ENCODE measurements at regions not wholly inside any gene's neighbourhood (a gene's known extent, or its start where the extent isn't known, plus 50 kb on each side); places are given as distances from the start of the nearest gene placed in this dataset.

- no peak for DNase-seq
- Histone ChIP-seq H3K4me1 (no peaks in the 10 kb centered on the region), H3K36me3 (no peaks in the 10 kb centered on the region), H3K27me3 (replicated peaks in 1 of 7) (peaks cover 0 to 4% (median 0%) of the 10 kb centered on the region in 7 donors), H3K27ac (peak overlapping the region in 2 of 8 donors; percentile 7 to 28), H3K9me3 (no peaks in the 10 kb centered on the region), H3K4me3 (no peak overlapping the region)
- no peak for TF ChIP-seq CTCF (IDR thresholded peaks at IDR 0.05 in 8 of 11, conservative IDR thresholded peaks at IDR 0.05 in 3 of 11)
- no peak for TF ChIP-seq POLR2AphosphoS5 (IDR thresholded peaks at IDR 0.05)
- no peak for TF ChIP-seq POLR2A (IDR thresholded peaks at IDR 0.05)
- intact Hi-C loops (cut with DNase I; ENCODE audit: low total_unique reads): no loop called here
Measured at GRCh38 chr6:133629970-133630369, 258.9 kb upstream of the TCF21 start.

GRCh38 chr6:133630651-133631050, 258.3 kb upstream of the TCF21 start:
- Histone ChIP-seq H3K4me3 (no peak overlapping the region), H3K27me3 (replicated peaks in 1 of 7) (peaks cover 0 to 4% (median 0%) of the 10 kb centered on the region in 7 donors), H3K4me1 (no peaks in the 10 kb centered on the region), H3K9me3 (no peaks in the 10 kb centered on the region), H3K27ac (peak overlapping the region in 3 of 8 donors; percentile 5 to 28 (median 7)), H3K36me3 (no peaks in the 10 kb centered on the region)
- no peak for TF ChIP-seq POLR2A (IDR thresholded peaks at IDR 0.05)
- TF ChIP-seq CTCF (IDR thresholded peaks at IDR 0.05 in 8 of 11, conservative IDR thresholded peaks at IDR 0.05 in 3 of 11): no peak
- no peak for TF ChIP-seq POLR2AphosphoS5 (IDR thresholded peaks at IDR 0.05)
- DNase-seq: no peak
- 46 to 63% (median 57%) methylated on average over 2 of the region's 2 CpGs for WGBS, 5 donors
- intact Hi-C loops (cut with DNase I; ENCODE audit: low total_unique reads): no loop called here

GRCh38 chr6:133631421-133631820, 257.5 kb upstream of the TCF21 start:
- peak overlapping the region in 1 of 8 donors; percentile 5 for H3K27ac ChIP-seq
- intact Hi-C loops (cut with DNase I; ENCODE audit: low total_unique reads): no loop called here
- H3K9me3 ChIP-seq: no peaks in the 10 kb centered on the region
- TF ChIP-seq POLR2AphosphoS5 (IDR thresholded peaks at IDR 0.05) (no peak), CTCF (IDR thresholded peaks at IDR 0.05 in 8 of 11, conservative IDR thresholded peaks at IDR 0.05 in 3 of 11) (no peak), POLR2A (IDR thresholded peaks at IDR 0.05) (no peak)
- 36 to 75% (median 53%) methylated on average over 1 of the region's 1 CpG for WGBS, 5 donors
- no peak for DNase-seq
- H3K27me3 ChIP-seq (replicated peaks in 1 of 7): peaks cover 0 to 4% (median 0%) of the 10 kb centered on the region in 7 donors
- no peaks in the 10 kb centered on the region for H3K36me3 ChIP-seq
- no peaks in the 10 kb centered on the region for H3K4me1 ChIP-seq
- H3K4me3 ChIP-seq: no peak overlapping the region

GRCh38 chr6:133632206-133632605, 256.7 kb upstream of the TCF21 start:
- no peaks in the 10 kb centered on the region for H3K4me1 ChIP-seq
- 34 to 44% (median 38%) methylated on average over 2 of the region's 2 CpGs for WGBS, 5 donors
- no peak for DNase-seq
- no peaks in the 10 kb centered on the region for H3K27me3 ChIP-seq (replicated peaks in 1 of 7)
- no peak overlapping the region for H3K4me3 ChIP-seq
- TF ChIP-seq CTCF (IDR thresholded peaks at IDR 0.05 in 8 of 11, conservative IDR thresholded peaks at IDR 0.05 in 3 of 11): no peak
- no peak for TF ChIP-seq POLR2AphosphoS5 (IDR thresholded peaks at IDR 0.05)
- TF ChIP-seq POLR2A (IDR thresholded peaks at IDR 0.05): no peak
- intact Hi-C loops (cut with DNase I; ENCODE audit: low total_unique reads): no loop called here
- H3K27ac ChIP-seq: no peak overlapping the region
- no peaks in the 10 kb centered on the region for H3K36me3 ChIP-seq
- no peaks in the 10 kb centered on the region for H3K9me3 ChIP-seq

Measured in spleen (tissue), 11 donors.